Suprapubic skin (tissue), 4 donors: ENCODE measurements at regions not wholly inside any gene's neighbourhood (a gene's known extent, or its start where the extent isn't known, plus 50 kb on each side); places are given as distances from the start of the nearest gene placed in this dataset.

Experiments
- DNase-seq, 2 donors: peaks; one replicate each; pipeline ENCODE4 v3.0.0-alpha.2; 2019; ENCODE audit warnings: low spot score in 2 of 2
- H3K27ac ChIP-seq: fragments of 200-600 bp; sonication (generic); one replicate; pipeline ENCODE4 v1.5.1; 2019
- H3K27me3 ChIP-seq: fragments of 200-600 bp; sonication (generic); one replicate; pipeline ENCODE4 v1.5.1; 2019
- H3K36me3 ChIP-seq: fragments of 200-600 bp; sonication (generic); one replicate; pipeline ENCODE4 v1.5.1; 2019
- H3K4me1 ChIP-seq: fragments of 200-600 bp; sonication (generic); one replicate; pipeline ENCODE4 v1.5.1; 2019
- H3K4me3 ChIP-seq: fragments of 200-600 bp; sonication (generic); one replicate; pipeline ENCODE4 v1.5.1; 2019; ENCODE audit warnings: mild to moderate bottlenecking
- H3K9me3 ChIP-seq: fragments of 200-600 bp; sonication (generic); one replicate; pipeline ENCODE4 v1.5.1; 2019
- CTCF ChIP-seq, 2 donors: fragments of 200-600 bp in 1 of 2; fragments of 450-650 bp in 1 of 2; sonication (generic) in 1 of 2; IDR thresholded peaks; one replicate each; pipeline ENCODE4 v1.5.1; 2016 to 2019; ENCODE audit warnings: antibody characterized with exemption in 2 of 2, mild to moderate bottlenecking in 1 of 2, moderate library complexity in 1 of 2
- EP300 ChIP-seq: sonication (generic); formaldehyde crosslinking; IDR thresholded peaks from one replicate; pipeline ENCODE4 v1.6.1; 2017; ENCODE audit warnings: antibody characterized with exemption
- POLR2A ChIP-seq, 2 donors: fragments of 450-650 bp; IDR thresholded peaks; one replicate each; pipeline ENCODE4 v1.6.1; 2017; ENCODE audit warnings: antibody characterized with exemption in 2 of 2, mild to moderate bottlenecking in 2 of 2, moderate library complexity in 2 of 2
- POLR2AphosphoS5 ChIP-seq, 3 donors: sonication (generic); formaldehyde crosslinking; IDR thresholded peaks; one replicate each; pipeline ENCODE4 v1.6.1; 2017; ENCODE audit warnings: antibody characterized with exemption in 3 of 3
- WGBS: methylation state at CpG from one replicate; pipeline ENCODE4 v1.1.5; 2018; 5-methylcytosine and 5-hydroxymethylcytosine counted together

DNA sequence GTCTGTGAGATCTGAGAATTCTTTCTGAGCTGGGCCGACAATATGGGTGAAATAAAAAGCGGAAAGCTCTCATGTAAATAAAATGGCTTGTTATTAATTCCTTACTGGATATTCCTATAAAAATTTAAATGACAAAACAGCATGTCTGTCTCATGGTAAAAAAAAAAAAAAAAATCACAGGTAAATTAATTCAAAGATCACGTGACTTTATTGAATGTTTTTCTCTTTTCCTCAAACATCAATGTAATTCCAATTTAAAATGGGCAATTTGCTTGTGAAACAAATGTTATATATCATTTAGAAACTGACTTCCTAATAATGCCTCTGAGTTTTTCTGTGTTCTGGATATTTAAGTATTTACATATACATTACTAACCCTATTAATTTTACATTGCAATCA is 280.3 kb downstream of the NR2F2 start:
- H3K36me3 ChIP-seq = no peaks in the 10 kb centered on the region
- H3K4me1 ChIP-seq = no peaks in the 10 kb centered on the region
- H3K4me3 ChIP-seq = no peak overlapping the region
- H3K27ac ChIP-seq = no peak overlapping the region
- TF ChIP-seq EP300 (no peak), CTCF (IDR thresholded peaks at IDR 0.05) (no peak), POLR2A (IDR thresholded peaks at IDR 0.05) (no peak), POLR2AphosphoS5 (IDR thresholded peaks at IDR 0.05) (no peak)
- H3K9me3 ChIP-seq = peaks cover 9% of the 10 kb centered on the region
- no peaks in the 10 kb centered on the region for H3K27me3 ChIP-seq
- DNase-seq = no peak
- WGBS = 80% methylated on average over 3 of the region's 3 CpGs

DNA sequence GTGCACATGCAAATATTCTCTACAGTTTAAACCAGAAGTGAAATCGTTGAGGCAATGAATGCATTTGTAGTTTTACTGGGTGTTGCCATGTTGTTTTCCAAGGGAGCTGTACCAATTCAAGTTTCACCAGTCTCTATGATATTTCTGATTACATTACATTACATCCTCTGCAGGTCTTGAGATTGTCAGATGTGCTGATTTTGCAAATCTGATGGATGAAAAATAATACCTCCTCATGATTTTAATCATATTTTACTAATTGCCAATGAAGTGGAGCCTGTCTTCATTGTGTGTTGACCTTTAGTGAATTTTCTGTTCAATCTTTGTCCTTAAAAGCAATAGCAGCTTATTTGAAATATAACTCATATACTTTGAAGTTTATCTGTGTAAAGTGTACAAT is 282.4 kb downstream of the NR2F2 start:
- Histone ChIP-seq H3K27ac (no peak overlapping the region), H3K4me1 (no peaks in the 10 kb centered on the region), H3K36me3 (no peaks in the 10 kb centered on the region), H3K27me3 (no peaks in the 10 kb centered on the region), H3K4me3 (no peak overlapping the region), H3K9me3 (peaks cover 9% of the 10 kb centered on the region)
- no peak for DNase-seq
- no peak for TF ChIP-seq POLR2AphosphoS5 (IDR thresholded peaks at IDR 0.05)
- TF ChIP-seq CTCF (IDR thresholded peaks at IDR 0.05) = no peak
- no peak for TF ChIP-seq EP300
- no peak for TF ChIP-seq POLR2A (IDR thresholded peaks at IDR 0.05)
- WGBS = 85% methylated on average over 1 of the region's 1 CpG

DNA sequence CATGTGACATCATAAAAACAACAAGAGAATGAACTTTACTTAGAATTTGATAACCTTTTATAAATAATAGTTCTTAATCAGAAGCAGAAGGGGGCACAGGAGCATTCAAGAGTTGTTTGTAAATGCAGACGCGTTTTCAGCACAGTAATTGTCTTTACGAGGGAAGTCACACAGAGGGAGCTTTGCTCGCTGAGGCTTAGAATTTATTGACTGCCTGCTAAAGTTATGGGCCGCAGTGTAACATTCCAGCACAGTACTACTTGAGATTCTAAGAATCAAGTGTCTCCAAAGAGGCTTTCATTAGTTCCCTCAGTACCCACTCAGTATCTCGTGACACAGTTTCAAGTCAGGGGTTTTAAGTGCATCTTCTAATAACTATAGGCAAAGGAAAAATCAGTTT is 288.7 kb downstream of the NR2F2 start:
- H3K27me3 ChIP-seq = peaks cover 9% of the 10 kb centered on the region
- no peak overlapping the region for H3K27ac ChIP-seq
- WGBS = 55% methylated on average over 6 of the region's 6 CpGs
- no peak for DNase-seq
- H3K9me3 ChIP-seq = peaks cover 4% of the 10 kb centered on the region
- no peaks in the 10 kb centered on the region for H3K4me1 ChIP-seq
- TF ChIP-seq POLR2AphosphoS5 (IDR thresholded peaks at IDR 0.05) (no peak), POLR2A (IDR thresholded peaks at IDR 0.05) (no peak), CTCF (IDR thresholded peaks at IDR 0.05) (no peak), EP300 (no peak)
- no peaks in the 10 kb centered on the region for H3K36me3 ChIP-seq
- no peak overlapping the region for H3K4me3 ChIP-seq

DNA sequence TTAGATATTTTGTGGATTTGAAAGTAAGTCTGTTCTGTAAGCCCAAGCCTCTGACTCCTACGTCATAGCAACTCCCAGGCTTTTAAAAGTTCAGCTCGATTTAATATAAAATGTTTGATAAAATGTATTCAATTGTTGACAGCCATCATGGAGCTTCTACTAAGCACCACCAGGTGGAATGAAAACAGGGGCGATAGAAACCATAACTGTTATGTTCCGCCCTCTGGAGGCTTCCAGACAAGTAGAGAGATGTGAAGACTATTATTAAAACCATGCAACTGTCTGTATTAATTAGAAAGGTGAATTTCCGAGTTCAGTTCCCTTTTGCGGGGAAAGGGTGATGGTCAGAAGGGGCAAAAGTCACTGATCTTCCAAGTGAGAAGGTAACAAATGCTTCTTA is 292.2 kb downstream of the NR2F2 start:
- TF ChIP-seq CTCF (IDR thresholded peaks at IDR 0.05) (no peak), EP300 (no peak), POLR2AphosphoS5 (IDR thresholded peaks at IDR 0.05) (no peak), POLR2A (IDR thresholded peaks at IDR 0.05) (no peak)
- Histone ChIP-seq H3K9me3 (no peaks in the 10 kb centered on the region), H3K27ac (no peak overlapping the region), H3K36me3 (no peaks in the 10 kb centered on the region), H3K4me3 (no peak overlapping the region), H3K4me1 (no peaks in the 10 kb centered on the region), H3K27me3 (peaks cover 9% of the 10 kb centered on the region)
- no peak for DNase-seq
- 83% methylated on average over 6 of the region's 6 CpGs for WGBS

DNA sequence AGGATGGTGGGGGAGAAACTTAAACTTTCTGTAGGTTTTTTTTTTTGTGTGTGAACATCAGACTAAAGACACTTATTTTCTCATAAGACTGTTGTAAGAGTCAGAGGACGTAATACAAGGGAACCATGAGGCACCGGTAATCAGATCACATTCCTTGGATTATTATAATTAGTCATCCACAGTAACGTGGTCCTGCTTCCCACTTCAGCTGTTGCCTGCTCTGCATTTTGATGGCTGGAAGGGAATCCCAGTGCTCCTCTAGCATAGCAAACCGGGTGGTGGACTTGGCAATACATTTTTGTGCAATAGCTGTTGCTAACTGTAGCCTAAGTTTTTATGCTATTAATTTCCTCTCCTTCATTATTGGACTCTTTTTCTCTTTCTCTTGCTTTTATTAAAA is 294.8 kb downstream of the NR2F2 start:
- 62% methylated on average over 4 of the region's 4 CpGs for WGBS
- no peak for DNase-seq
- peaks cover 6% of the 10 kb centered on the region for H3K27me3 ChIP-seq

More for the DNA sequence above, 294.8 kb downstream of the NR2F2 start:
- no peak overlapping the region for H3K4me3 ChIP-seq
- H3K36me3 ChIP-seq = no peaks in the 10 kb centered on the region
- no peak overlapping the region for H3K27ac ChIP-seq
- peaks cover 6% of the 10 kb centered on the region for H3K4me1 ChIP-seq
- no peaks in the 10 kb centered on the region for H3K9me3 ChIP-seq
- no peak for TF ChIP-seq EP300
- no peak for TF ChIP-seq POLR2A (IDR thresholded peaks at IDR 0.05)
- TF ChIP-seq POLR2AphosphoS5 (IDR thresholded peaks at IDR 0.05) = no peak
- no peak for TF ChIP-seq CTCF (IDR thresholded peaks at IDR 0.05)
